ENCODE measurements at regions not wholly inside any gene's neighbourhood (a gene's known extent, or its start where the extent isn't known, plus 50 kb on each side); places are given as distances from the start of the nearest gene placed in this dataset.
A peak's percentile ranks its signal among the peaks of the same experiment; 100 is the strongest.

DNA sequence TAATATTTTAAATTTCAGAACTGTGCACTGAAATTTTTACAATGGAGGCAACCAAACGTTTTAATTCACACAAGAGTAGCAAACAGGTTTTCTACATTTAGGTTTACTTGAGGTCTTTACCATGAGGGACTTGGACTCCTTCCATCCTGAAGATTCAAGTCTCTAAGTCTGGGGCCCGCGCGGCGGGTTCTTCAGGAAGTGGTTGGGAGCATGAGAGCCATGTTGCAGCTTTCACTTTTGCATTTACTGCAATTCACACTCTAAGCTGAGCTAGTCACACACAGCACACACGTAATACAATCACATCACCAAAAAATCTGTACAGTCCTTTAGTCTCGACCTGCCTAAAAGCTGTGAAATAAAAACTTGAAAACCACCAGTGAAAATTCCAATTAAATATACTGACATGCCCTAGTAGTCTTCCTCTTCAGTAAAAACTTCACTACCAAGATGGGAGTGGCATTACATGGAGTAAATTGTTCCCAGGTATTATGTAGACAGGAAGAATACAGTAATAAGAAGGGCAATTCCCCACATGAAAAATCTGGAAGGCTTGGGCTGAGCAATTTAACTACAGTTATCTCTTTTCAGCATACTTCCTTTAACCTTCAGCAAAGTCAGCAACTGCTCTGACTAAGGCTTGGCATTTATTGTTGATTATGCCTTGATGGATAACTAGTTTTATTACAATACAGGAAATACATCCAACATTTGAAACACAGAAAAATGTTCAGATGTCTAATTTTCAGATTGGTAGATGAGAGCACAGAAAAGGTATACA, 571.1 kb upstream of the DIPK2B start:
- peak; percentile 9 for DNase-seq (ENCODE audit: low spot score)

DNA sequence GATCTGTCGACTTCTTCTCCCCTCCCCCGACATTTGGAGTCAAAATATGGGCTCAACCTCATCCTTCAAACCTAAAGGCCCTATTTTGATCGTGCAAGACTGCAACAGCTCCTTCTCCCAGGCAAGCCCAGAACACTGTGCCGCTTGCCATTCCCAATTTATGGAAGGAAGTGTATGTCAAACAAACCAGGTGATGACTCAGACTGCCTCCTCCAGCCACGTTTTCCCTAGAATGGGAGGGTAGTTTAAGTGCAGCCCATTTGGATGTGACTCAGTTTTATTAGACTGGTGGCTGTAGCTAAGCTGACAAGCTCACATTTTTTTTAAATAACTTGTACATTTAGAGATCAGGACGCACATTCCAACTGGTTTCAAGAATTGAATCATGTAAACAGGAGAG, 570.4 kb upstream of the DIPK2B start:
- DNase-seq (ENCODE audit: low spot score): peak; percentile 21

DNA sequence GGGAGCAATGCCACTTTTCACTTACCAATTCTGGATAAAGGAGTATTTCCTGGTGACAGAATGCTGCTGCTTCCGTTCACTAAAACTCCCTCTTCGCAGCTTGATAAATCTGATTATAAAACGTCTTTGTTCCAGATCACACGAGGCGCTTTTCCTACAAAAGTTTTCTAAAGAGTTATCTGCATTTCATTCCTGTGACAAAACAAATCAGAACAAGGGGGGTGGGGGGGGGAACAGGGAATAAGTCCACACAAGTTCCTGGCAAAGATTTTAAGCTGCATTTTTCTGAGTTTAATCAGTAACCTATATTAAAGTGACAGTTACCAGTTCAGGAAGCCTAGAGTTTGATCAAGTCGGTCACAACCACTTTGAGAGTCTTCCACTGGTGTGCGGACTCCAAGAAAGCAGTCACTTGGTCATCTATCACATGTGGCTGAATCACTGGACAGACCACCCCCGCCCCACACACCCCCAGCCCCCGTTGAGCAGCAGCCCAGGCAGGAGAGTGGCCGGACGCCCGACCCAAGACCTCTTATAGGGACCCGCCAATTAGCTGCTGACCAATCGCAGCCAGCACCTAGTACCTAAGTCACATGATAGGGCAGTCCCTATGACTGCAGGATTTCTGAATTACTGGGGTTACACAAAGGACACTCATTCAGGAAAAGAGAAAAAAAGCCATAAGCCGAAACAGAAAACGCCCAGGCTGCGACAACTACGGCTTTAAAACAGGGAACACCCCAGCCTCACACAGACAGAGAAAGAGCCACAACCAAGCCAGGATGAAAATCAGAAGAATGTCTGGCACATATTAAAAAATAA, 569.3 kb upstream of the DIPK2B start:
- peak; percentile 58 for DNase-seq (ENCODE audit: low spot score)

DNA sequence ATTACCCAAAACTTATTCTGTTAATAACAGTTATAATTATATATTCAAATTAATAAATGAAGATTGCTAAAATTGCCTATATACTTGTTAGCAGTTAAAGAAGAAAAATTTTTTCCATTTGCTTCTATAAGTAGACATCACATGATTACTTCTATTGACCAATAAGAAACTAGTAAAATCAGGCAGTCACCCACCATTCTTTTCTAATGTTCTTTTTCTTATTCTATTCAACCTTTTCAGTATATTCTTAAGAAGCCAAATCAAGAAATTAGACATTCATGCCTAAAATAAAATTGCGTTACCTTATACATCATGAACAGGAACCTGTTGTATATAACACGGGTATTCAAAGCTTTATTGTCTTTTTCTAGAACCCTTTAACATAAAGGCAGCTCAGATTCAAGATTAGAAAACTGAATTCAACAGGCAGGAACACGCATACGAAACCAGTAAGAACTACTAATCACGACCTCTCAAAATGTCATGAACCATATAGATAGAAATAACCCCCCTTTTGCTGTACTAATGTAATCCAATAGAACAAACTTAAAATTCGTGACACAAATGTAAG, 568.1 kb upstream of the DIPK2B start:
- no peak for DNase-seq (ENCODE audit: low spot score)

DNA sequence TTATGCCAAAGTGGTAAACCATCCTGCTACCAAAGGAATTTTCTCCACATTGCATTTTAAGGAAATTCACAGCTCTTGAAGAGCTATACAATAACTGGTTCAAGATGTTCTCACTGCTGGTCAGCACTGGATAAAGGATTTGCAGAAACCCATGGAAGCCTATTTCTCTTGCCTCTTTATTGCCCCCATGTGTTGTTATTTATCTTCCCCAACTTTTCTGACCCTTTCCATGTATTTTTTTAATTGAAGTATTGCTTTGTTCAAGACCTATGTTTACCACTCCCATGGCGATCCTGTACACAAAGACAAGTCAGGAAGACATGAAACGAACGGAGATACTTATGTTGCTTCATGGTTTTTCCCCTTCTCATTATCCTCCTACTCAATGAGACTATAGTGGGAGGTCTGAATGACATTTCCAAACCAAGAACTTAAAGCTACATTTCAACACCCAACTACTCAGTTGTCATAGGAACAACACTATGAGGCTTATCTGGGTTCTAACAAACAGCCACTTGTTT, 566.4 kb upstream of the DIPK2B start:
- no peak for DNase-seq (ENCODE audit: low spot score)

DNA sequence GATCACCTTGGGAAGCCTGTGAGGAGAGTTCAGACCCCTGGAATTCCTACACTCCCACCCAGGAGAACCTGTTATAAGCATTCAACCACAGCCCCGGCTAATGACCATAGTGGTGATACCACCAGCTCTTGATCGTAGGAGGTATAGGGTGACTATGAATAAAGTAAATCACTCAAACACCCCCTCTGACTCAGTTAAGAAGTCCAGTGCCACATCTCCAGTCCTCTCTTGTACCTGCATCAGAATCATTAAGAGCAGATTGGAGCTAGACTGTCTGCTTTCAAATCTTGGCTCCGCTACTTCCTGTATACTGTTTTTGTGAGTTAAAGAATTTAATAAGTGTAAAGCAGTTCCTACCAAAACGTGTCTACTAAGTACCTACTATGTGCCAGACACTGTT, 565.1 kb upstream of the DIPK2B start:
- no peak for DNase-seq (ENCODE audit: low spot score)

DNA sequence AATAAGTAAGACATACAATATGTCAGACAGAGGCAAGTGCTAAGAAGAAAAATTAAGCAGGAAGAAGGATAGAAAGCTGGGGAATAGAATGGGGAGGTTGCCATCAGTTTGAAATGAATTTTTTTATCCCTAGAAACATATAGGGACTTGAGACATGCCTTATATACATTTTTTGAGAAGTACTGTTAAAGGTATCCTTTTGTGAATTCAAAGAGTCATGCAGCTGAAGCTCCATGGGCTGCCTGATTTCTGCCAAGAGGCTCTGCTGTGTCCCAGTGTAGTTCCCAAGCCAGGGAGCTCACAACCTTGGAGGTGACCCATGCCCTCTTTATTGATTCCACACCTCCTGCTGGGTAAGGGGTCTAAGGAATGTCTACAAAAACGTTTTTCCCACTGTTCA, 564.6 kb upstream of the DIPK2B start:
- no peak for DNase-seq (ENCODE audit: low spot score)

DNA sequence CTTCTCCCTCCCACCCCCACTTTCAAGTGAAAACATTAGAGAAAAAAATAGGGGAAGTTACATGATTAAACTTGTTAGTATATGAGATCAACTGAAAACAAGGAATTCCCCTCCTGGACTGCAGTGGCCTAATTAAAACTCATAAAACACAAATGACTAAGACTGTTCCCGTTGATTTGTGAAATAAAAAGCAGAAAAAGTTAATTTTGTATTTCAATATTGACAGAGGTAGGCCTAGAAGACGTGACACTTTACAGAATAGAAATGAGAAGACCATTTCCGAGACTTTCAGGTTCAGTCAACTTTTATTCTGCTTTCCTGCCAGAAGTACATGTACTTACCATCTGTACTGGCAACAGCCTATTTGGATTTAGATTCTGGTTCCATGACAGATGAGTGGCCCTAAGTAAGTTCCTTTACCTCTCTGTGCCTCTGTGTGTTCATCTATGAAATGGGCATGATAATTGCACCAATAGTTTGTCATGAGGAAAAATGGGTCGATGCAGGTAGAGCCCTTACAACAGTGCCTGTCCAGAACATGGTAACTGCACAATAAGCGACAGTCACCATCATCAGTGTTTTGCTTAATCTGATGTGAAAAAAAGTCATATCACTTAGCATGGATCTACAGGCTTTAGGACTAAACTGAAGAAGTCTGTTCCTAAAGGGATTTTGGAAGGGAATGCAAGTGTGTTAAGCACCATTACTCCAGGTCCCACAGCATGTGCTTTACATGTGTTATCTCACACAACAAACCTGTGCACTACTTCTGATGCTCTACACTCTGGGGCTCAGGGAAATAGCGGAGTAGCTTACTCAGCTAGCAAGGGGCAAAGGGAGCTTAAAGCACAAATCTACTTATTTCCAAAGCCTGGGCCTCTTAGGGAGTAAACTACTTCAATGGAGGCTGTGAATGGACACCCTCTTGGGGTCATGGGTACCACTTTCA, 562.3 kb upstream of the DIPK2B start:
- no peak for DNase-seq (ENCODE audit: low spot score)

DNA sequence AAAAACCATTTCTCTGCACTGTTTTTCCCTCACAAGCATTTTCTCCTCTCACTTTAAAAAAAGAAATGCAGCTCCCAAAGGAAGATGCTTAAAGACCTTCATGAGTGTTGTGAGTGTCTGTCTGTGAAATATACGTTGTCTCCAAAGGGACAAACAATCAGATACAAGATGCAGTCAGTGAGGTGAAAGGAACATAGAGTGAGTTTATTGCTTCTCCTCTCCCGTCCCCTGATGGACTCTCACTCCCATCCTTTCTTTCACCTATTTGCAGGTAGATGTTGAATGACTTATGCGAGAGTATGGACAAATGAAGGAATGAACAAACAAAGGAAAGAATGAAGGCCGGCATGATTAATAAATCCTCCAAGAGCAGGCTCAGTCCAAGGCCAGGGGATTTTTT, 561.2 kb upstream of the DIPK2B start:
- no peak for DNase-seq (ENCODE audit: low spot score)

DNA sequence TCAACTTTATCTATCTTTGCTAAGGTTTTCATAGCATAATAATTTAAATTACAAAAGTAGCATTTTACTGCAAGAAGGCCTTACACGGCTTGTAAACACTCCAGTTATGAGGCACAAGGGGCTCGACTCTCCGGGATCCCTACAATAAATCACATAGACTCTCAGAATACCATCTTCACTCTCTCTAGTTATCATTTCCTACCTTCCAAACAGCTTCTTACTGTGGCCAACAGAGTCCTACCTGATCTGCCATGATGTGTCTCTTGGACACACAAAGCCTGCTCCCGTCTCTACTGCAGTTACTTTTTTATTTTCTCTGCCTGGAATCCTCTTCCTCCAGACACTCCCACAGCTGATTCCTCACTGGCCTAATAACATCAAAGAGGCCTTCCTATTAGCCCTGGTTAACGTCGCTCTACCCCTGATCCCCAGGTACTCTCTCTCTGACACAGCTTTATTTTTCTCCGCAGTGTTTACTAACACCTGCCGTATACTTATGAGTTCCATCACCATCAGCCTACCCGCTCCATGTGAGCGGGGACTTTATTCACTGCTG, 559.6 kb upstream of the DIPK2B start:
- DNase-seq (ENCODE audit: low spot score): no peak

DNA sequence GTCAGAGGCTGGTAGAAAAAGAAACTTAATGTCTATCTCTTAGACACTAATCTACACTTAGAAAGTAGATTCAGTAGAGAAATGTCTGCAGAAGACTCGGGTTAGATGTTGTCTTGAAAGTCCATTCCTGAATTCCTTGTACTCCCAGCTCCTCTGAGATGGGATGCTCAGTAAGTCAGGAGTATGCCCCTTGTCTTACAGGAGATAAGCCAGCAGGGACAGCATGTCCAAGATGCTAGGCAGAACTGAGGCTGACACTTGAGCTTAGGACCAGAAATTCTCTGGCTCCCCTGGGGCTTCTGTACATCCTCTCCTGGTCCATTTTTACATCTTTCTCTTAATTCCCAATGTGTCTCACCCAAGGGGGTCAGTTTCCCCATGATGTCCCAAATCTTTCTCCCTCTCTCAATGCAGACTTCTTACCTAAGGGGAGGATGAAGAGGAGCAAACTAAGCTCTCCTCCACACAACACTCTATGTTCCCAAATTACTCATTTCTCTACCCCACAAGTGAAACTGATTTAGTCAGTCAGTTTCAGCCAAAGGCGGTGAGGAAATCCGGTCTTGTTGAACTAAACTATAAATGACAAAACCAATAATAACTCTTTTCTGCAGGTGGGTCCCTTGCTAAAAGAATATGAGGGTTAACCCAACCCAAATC, 558.2 kb upstream of the DIPK2B start:
- no peak for DNase-seq (ENCODE audit: low spot score)

DNA sequence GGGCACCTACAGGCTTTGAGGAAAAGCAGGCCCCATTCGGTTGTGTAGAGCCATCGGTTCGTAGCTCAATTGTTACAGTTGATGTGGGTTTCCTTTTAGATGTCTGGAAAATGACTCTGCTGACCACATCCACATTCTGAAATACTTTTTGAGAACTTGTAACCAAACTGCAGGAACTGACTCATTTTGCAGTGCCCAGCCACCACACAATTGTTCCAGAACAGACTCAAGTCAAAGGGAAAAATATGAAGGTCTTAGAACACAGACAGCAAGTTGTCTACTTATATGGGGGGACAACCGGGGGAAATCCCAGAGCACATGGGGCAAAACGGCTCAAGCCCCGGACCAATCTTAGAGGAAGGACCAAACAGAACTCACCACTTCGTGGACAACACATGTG, 557.6 kb upstream of the DIPK2B start:
- peak; percentile 23 for DNase-seq (ENCODE audit: low spot score)

DNA sequence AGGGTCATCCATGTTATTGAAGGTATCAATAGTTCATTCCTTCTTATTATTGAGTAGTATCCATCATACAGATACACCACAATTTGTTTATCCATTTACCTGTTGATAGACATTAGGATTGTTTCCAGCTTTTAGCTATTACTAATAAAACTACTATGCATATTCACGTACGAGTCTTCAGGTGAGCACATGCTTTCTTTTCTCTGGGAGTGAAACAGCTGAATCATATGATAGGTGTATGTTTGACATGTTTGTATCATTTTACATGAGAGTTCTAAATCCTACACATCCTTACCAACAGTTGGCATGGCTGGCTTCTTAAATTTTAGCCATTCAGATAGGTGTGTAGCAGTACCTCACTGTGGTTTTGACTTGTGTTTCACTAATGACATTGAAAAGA, 556.6 kb upstream of the DIPK2B start:
- no peak for DNase-seq (ENCODE audit: low spot score)

DNA sequence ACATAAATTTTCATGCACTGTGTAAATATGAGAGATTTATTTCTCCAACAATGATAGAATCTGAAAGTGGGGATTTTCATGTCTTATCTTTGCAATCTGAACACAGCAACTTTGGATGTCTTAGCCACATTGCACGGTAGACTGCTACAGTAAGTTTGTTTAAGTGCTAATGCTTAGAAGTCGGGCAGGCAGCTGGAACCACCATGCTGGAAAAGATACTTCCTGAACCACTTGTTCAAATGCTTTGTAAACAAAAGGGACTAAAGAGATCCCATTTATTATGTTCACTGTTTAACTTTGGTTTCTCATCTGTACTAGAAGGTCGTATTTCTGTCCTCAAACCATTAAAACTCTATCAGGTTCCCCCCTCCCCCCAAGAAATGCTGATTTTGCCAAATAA, 555.9 kb upstream of the DIPK2B start:
- no peak for DNase-seq (ENCODE audit: low spot score)

DNA sequence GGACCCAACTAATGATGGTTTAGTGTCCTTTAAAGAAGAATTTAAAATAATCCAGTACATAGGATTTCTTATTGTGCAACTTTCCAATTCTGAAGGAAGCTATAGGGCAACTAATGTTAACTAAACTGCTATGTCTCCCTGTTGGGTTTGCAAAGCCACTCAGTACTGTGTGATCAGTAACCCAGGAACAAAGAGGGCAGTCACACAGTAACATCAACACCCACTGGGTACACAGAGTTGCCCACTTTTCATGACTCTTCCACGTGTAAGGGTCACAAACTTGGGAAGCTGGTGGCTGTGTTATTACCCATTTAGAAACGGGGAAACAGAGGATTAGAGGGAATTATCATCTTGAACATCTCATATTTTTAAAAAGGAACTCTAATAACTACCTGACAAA, 555.0 kb upstream of the DIPK2B start:
- no peak for DNase-seq (ENCODE audit: low spot score)

DNA sequence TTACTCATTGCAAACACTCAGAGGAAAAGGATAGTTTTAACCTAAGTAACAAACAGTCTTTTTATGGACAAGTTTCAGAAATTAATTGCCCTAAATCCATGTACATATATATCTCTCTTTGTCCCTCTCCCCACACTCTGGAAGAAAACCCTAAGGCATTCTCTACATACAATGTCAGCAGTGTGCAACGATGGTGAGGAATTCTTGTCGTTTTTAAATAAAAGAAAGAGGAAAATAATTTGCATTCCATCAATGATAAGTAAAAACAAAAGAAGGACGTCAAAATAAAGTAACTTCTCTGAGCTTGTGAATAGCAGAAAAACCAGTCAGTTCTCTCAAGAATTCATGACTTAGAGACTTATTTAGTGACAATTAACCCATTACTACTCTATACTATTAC, 550.5 kb upstream of the DIPK2B start:
- no peak for DNase-seq (ENCODE audit: low spot score)

DNA sequence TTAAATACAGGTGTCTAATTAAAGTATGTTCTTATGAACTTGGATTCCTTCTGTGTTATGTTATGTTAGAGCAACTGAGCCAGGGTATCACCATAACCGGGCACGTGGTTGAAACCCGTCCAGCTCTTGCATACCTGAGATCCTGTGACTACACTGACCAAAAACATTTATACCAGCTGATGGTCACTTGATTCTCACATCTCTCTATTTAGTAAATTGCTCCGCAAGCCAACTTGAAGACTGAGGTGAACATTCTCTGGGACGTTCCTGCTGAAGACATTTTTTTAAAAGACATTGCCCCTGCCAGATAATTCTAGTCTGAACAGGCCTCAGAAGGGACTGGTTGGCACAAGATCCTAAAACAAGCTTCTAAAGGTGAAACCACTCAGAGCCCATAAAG, 550.0 kb upstream of the DIPK2B start:
- no peak for DNase-seq (ENCODE audit: low spot score)

DNA sequence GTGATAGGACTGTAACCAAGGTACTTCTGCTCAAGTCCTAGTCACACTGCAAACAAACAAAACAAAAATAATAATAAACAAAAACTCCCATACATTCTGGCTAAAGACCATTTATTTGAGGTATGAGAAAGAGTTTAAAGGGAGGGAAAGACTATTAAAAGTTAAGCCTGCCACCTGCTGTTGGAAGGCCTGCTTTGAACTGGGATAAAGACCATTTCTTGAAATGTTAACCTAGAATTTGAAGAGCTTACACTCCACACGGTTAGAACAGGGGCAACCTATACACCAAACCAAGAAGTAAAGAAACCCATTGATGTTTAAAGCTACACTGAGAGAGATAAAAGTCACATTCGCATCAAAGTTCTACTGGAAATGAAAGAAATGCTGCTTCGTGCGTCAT, 548.7 kb upstream of the DIPK2B start:
- no peak for DNase-seq (ENCODE audit: low spot score)

DNA sequence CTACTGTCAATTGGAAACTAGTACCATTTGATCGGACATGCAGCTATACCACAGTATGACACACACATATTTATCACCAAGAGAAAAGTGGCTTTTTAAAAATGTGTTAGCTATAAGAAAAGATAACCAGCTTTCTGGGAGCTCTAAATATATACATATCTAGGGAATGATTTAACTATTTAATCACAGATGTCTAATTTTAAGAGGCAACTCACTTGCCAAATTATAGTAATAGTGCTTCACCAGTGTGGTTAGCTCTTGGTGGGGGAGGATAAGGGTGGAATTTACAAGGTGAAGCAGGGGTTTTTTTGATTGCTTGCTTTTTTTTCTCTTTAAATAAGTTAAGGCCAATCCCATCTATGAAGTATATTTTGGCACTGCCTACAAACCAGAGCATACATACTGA, 547.7 kb upstream of the DIPK2B start:
- no peak for DNase-seq (ENCODE audit: low spot score)

DNA sequence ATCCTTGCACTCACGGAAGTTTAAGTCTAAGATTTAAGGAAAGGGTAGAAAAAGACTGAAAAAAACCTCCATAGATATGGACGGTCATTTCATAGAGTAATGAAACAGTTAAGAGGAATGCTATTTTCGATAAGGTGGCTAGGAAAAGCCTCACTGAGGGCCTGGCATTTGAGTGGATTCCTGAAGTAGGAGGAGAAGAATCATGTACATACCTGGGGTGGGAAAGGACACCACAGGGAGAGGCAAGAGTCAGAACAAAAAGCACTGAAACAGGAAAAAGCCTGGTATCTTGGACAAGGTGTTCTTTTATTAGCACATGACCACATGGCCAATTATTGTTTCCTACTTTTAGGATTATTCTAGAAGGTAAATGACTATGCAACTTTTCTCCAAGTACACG, 547.2 kb upstream of the DIPK2B start:
- DNase-seq (ENCODE audit: low spot score): no peak

DNA sequence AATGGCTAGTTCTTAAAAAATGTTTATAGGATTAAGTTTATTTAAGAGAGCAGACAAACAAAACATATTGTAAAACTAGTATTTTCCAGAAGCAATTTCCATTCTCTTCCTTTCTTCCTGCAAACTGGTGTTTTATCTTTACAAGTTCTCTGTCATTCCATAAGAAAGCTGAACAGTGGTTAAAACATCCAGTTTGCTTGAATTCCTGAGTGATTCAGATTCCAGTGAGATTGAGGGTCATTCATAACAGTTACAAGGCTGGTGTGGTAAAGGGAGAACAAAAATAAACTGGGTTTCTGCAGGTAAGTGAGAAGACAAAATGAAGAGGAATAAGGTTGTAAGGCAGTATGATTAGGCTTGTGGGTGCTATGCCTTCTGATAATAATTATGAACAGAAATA, 544.8 kb upstream of the DIPK2B start:
- DNase-seq (ENCODE audit: low spot score): no peak
